ENCODE measurements at regions not wholly inside any gene's neighbourhood (a gene's known extent, or its start where the extent isn't known, plus 50 kb on each side); places are given as distances from the start of the nearest gene placed in this dataset.
"Not testable (repeated sequence)": the region's sequence is repeated elsewhere in the genome, so short reads cannot be mapped to it uniquely, and the experiment has no call there.

DNA sequence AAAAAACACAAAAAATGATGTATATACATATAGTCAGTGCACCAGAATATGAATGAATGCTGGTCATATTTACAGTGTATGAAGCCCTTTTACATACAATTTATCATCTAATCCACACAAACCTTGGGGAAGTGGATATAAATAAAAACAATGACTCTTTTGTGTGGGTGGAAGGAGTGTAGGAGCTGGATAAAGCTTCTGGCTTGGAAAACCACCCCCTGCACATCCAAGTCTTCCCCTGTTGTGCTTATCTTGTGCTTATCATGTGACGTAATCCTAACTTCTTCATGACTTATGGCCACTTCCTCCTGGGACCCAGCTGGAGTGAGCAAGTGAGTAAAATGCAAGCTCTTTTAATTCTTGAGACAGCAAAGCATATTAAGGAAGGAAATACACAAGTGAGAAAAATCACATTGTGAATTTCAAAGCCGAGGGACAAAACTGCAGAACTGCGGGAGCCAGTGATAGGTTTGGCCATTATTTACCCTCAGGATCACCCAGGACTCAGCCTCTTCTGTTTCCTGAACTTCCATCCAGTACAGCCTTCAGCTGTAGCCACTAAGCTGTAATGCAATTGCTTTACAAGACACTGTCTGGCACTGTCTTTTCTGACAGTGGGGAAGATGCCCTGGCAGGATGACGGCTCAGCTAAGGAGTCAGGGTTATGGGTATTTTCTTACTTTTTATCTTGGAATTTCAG lies 104.0 kb upstream of the PPM1J start:
- no peak for DNase-seq (ENCODE audit: low read depth)

DNA sequence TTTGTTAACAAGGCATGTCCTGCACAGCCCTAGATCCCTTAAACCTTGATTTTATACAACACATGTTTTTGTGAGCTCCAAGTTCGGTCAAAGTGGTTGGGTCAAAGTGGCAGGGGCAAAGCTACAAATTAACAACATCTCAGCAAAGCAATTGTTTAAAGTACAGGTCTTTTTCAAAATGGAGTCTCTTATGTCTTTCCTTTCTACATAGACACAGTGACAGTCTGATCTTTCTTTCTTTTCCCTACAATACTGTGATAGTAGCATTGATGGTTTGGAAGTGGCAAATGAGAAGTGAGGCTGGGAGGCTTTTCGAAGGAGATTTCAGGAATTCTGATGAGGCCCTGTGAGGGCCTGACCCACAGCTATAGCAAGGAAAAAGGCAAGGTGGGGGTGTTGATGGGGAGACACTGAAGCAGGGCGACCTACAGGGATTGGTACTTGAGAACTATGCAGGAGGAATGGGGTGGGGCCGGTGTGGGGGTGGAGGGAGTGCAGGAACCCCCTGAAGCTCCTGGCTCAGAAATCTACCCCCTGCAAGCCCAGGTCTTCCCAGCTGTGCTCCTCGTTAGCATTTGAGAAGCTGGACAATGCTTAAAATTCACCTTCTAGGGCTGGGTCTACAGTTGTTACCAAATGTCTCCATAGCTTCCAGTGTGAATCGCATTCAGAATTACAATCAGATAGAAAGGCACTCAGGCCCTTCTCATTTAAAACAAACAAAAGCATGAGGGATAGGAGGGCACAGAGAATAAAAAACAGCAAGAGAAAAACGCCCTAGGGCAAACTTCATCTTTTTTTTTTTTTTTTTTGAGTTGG lies 102.6 kb upstream of the PPM1J start:
- no peak for DNase-seq (ENCODE audit: low read depth)

- DNase-seq (ENCODE audit: low read depth), result no peak
These were observed 100.2 kb upstream of the PPM1J start for GRCh38 chr1:112815376-112815775.

GRCh38 chr1:112814645-112815044 lies 99.5 kb upstream of the PPM1J start:
- DNase-seq (ENCODE audit: low read depth), result not testable (repeated sequence)

DNA sequence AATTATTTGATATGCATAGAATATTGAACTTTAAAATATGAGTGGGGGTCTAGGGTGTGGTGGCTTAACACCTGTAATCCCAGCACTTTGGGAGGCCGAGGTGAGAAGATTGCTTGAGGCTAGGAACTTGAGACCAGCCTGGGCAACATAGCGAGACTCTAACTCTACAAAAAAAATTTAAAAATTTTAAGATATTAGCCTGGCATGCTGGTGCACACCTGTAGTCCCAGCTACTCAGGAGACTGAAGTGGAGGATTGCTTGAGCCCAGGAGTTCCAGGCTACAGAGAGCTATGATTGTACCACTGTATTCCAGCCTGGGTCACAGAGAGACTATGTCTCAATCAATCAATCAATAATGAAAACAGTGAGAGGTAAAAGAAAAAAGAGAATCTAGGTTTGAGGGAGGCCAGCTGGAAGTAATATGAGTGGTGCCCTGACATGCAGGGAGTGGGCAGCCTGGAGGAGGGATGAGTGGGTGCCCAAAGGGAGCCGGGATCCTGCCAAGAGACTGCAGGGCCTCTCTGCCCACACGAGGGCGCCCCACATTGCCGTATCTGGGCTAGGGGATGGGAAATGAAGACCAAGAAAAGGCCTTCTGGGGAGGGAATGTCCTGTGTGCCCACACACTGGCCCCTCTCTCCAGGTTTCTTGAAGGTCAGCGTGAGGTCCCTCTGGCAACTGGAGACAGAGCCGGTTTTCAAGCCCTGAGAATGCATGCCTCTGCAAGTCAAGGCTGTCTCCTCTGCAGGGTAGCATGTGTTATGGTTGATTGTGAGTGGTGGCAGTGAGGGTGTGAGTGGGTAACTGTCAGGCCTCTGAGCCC lies 93.9 kb upstream of the PPM1J start:
- peak; percentile 27 for DNase-seq (ENCODE audit: low read depth)

DNA sequence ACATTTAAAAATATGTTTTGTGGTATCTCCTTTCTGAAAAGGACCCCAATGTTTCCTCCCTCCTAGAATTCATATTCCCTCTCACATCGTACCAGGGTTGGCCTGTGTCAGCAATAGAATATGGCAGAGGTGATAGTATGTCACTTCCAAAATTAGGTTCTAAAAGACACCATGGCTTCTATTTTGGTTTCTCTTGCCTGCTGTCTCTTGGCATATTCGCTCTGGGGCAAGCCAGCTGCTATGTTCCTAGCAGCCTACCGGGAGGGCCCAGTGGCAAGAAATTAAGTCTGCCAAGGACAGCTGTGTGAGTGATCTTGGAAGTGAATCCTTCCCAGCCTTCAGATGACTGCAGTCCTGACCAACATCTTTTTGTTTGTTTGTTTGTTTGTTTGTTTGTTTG lies 92.9 kb upstream of the PPM1J start:
- DNase-seq (ENCODE audit: low read depth), result no peak

DNA sequence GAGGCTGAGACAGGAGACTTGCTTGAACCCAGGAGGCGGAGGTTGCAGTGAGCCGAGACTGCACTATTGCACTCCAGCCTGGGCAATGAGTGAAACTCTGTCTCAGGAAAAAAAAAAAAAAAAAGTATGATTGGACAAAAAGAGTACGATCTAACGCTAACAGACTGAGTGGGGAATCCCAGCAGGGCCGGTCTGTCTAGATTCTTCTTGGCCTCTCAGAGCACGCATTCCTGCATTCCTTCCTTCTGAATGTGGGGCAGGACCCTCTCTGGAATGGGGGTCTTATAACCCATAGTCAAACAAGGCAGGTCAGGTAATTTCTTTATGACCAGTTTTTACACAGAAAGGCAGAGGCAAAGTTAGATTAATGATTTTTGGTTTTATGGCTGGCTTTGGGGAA lies 92.0 kb upstream of the PPM1J start:
- no peak for DNase-seq (ENCODE audit: low read depth)

DNA sequence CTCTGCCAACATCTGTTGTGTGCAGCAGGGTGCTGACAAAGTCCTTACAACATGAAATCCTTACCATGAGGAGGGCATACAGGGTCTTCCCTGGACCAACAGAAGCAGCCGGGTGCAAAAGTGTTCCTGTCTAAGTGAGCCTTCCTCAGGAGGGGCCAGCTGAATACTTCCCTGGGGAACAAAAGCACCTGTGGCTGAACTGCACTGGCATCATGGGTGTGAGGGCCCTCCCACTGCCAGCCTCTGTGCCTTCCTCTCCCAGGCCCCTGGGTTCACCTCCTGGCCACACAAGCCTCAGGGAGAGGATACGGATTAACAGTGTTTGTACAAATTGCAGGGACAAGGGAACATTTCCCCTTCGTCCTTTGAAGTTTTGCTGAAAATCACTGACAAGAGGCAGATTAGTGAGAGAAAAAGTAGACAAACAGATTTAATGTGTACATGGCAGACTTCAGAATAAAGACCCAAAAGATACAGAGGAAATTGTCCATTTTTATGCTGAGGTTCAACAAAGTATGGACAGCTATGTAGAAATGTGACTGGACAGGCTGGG lies 91.0 kb upstream of the PPM1J start:
- no peak for DNase-seq (ENCODE audit: low read depth)

GRCh38 chr1:112805155-112805853 lies 90.2 kb upstream of the PPM1J start:
- no peak for DNase-seq (ENCODE audit: low read depth)

GRCh38 chr1:112803906-112804762 lies 89.0 kb upstream of the PPM1J start:
- no peak for DNase-seq (ENCODE audit: low read depth)

DNA sequence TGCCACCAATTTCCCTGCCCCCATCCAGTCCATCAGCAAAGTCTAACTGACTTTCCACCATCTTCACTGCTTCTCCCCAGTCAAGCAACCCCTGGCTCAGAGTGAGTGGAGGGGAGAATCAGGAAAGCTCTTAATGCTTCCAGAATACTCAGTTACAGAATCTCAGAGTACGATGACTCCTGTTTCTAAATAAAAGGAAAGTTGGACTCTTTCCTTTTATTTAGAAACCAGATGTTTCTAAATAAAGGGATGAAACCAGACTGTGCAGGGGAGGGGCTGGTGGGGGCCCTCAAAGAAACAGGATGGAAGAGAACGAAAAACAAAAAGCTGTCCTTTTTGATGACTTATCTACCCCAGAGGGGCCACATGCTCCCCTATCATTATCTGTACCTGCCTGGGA lies 85.2 kb upstream of the PPM1J start:
- DNase-seq (ENCODE audit: low read depth), result no peak

DNA sequence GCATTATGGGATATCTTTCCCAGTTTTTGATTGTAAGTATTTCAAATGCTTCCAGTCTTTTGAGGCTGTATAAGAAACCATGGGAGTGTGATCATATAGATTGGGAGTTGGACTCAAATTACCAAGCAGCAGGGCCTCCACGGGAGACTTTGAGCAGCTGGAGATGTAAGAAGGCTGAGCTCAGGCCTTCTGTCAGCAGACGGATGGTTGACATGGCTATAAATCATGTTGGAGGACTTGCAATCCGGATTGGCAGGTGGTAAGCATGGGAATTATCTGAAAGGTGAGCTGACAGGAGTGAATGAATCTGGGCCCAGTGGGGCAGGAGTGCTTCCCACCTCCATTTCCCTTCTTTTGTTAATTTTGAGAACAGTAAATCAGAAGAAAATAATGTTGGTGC lies 83.2 kb upstream of the PPM1J start:
- DNase-seq (ENCODE audit: low read depth), result no peak

DNA sequence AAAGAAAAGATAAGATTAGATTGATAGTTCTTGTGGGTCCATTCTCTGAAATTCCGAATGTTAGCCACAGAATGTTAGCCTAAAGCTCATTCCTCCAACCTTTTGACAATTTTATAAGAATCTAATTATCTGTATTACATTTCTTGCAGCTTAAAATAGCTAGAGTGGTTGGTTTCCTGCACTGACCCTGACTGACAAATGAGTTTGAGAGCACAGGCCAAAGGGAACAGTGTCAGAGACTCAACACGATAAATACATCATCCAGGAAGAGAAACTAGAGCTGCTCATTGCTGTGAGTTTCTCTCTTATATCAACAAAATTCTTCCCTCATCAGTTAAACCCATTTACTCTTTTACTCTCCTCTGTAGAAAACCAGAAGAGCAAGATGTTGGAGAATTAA lies 82.1 kb upstream of the PPM1J start:
- DNase-seq (ENCODE audit: low read depth), result no peak

DNA sequence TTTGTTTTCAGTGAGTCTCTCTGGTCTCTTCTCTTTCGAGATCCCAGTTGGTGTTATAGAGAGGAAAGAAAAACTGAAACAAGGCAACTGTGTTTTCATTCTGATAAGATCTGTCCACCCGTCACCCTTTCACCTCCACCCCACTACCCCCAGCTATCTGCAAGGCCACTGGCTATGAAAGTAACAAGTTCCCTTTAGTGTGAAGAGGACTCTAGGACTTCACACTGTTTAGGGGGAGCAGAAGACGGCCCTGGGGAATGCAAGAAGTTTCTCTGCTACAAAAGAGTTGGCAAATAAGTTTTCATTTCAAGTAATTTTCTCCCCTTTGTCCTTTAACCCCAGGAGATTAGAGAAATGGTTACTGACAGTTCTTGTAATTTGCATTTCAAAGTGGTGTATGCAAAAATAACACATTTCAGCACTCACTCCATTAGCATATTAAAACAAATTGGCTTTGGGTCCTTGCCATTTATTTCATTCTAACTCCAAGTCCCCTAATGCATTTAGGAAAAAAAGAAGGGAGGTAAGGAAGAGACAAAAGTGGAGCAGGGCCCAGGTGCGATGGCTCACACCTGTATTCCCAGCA lies 79.6 kb upstream of the PPM1J start:
- no peak for DNase-seq (ENCODE audit: low read depth)

DNA sequence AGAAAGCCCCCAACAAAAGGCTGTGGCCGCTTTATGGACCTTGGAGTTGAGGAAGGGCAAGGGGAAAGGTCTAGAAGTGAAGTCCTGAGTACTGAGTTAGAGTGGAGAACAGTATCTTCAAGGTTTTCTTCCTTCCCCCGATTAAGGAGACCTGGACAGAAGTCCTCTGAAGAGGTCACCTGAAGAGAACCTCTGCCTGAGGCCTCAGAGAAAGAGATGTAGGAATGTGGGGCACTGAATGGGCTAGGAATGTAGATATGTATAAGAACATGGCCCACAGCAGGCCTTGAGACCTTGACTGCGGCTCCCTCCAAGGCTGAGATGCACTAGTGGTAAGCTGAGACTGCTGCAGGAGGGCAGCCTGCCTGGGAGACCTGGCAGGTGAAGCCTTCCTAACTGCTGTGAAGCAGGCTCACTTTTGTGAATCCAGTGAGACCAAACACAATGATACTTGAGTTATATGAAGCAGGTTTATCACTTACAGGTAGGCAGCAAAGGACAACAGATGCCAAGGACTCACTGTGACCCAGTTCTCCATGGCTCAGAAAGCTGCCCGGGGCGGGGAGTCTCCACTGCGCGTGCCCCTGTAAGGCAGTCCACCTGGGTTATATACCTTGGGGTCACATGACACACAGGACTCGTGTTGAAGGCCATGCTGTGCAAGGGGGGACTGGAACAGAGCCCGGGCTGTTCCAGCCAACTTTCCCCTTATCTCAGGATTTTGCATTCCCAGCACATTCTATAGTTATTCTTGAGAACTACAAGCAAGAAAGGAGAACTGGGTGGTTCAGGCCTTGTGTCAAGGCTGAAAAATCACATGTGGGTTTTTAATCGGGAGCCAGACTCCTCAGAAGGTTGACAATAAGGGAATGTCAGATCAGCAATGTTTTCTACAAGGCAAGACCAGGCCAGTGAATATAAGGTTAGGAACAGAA lies 78.8 kb upstream of the PPM1J start:
- DNase-seq (ENCODE audit: low read depth), result no peak

GRCh38 chr1:112791723-112792104 lies 76.6 kb upstream of the PPM1J start:
- DNase-seq (ENCODE audit: low read depth), result no peak

DNA sequence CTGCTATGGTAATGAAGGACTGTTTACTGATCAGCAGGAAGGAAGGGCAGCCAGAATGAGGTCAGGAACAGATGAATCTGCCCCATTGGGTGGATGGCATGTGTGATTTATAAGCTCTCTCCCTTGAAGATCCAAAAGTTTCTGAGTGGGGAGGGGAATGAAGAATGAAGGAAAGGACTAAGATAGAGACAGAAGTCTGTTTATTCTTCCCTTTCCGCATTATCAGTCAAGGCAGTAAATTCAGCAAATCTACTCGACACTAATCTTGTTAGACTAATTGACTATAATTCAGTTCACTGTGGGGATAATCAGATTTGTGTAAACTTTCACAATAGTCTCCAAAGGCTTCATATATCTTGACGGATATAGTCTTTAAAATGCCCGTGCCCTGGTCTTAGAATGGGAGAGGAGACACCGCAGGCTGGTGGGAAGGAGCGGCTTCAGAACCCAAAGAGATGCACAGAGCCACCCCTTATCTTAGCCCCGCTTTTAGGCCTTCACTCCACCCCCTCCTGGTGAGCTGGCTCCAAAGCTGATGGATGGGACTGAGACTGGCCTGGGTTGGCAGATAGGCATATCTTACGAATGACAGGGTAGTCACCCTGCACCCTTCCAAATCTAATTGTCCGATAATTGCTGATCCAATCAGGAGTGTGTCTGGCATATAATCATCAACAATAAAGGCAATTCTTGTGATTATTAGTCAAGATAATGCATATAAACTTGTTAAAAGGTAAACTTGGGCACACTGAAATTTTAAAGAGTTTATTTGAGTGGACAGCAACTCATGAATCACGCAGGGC lies 76.0 kb upstream of the PPM1J start:
- DNase-seq (ENCODE audit: low read depth), result no peak

DNA sequence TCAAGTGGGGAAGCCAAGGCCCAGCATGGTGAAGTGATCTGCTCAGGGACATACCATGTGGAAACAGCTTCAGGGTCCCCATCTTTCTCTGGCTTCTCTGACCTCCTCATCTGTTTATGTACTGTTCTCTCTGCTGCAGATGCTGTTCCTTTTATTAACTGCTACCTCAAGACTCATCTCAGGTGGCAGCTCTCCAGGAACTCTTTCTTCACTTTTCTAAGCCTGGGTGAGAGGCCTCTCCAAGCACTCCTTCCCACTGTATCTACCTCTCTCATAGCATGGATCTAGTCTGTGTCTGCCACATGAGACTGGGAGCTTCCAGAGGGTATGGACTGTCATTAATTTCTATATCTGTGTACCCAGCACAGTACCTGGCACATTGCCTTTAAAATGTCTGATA lies 73.4 kb upstream of the PPM1J start:
- DNase-seq (ENCODE audit: low read depth), result no peak

DNA sequence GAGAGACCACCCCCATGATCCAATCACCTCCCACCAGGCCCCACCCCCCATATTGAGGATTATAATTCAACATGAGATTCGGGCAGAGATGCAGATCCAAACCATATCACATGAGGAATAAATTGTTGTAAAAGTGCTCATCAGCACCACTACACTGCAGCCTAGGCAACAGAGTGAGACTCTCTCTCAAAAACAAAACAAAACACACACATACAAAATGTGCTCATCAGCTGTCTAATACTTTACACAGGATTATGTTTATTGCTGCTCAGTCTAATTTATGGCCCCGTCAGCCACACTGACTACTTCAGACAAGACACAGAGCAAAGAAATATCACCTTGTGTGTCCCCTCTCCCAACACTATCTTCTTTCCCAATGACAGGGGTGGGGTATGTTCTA lies 72.9 kb upstream of the PPM1J start:
- no peak for DNase-seq (ENCODE audit: low read depth)
